DMS 273 (cell line): ENCODE measurements at regions not wholly inside any gene's neighbourhood (a gene's known extent, or its start where the extent isn't known, plus 50 kb on each side); places are given as distances from the start of the nearest gene placed in this dataset.

Experiments
- DNase-seq: peaks from one replicate; lab custom pipeline; 2025; ENCODE audit not compliant: unreplicated experiment; lab: John Stamatoyannopoulos, UW

GRCh38 chr4:26067035-26067434 lies 153.0 kb downstream of the SMIM20 start:
- DNase-seq: no peak

GRCh38 chr4:26069218-26069617 lies 155.2 kb downstream of the SMIM20 start:
- DNase-seq: peak; percentile 50

- DNase-seq: no peak
These were observed 157.7 kb downstream of the SMIM20 start for GRCh38 chr4:26071688-26072087.

GRCh38 chr4:26073886-26074560 lies 160.0 kb downstream of the SMIM20 start:
- DNase-seq: no peak

GRCh38 chr4:26074712-26075430 lies 160.9 kb downstream of the SMIM20 start:
- no peak for DNase-seq

- DNase-seq: no peak
These were observed 161.6 kb downstream of the SMIM20 start for GRCh38 chr4:26075583-26075982.

- no peak for DNase-seq
These were observed 162.1 kb downstream of the SMIM20 start for GRCh38 chr4:26076000-26076587.

GRCh38 chr4:26076896-26077295 lies 162.9 kb downstream of the SMIM20 start:
- no peak for DNase-seq

GRCh38 chr4:26077756-26078155 lies 163.7 kb downstream of the SMIM20 start:
- DNase-seq: no peak

- no peak for DNase-seq
These were observed 167.0 kb downstream of the SMIM20 start for GRCh38 chr4:26080870-26081628.

GRCh38 chr4:26081795-26082498 lies 167.9 kb downstream of the SMIM20 start:
- peak; percentile 75 for DNase-seq

GRCh38 chr4:26082565-26082964 lies 168.5 kb downstream of the SMIM20 start:
- DNase-seq: no peak

- no peak for DNase-seq
These were observed 170.0 kb downstream of the SMIM20 start for GRCh38 chr4:26083987-26084386.

GRCh38 chr4:26084414-26084813 lies 170.4 kb downstream of the SMIM20 start:
- no peak for DNase-seq

GRCh38 chr4:26085551-26085950 lies 171.5 kb downstream of the SMIM20 start:
- DNase-seq: no peak

GRCh38 chr4:26086621-26087441 lies 172.8 kb downstream of the SMIM20 start:
- DNase-seq: no peak

GRCh38 chr4:26088433-26088928 lies 174.5 kb downstream of the SMIM20 start:
- no peak for DNase-seq

GRCh38 chr4:26093551-26093950 lies 179.5 kb downstream of the SMIM20 start:
- no peak for DNase-seq

- no peak for DNase-seq
These were observed 180.1 kb downstream of the SMIM20 start for GRCh38 chr4:26094076-26094475.

GRCh38 chr4:26094911-26095310 lies 180.9 kb downstream of the SMIM20 start:
- no peak for DNase-seq
